ENCODE measurements at regions not wholly inside any gene's neighbourhood (a gene's known extent, or its start where the extent isn't known, plus 50 kb on each side); places are given as distances from the start of the nearest gene placed in this dataset.

GRCh38 chr1:47576758-47577115, 138.9 kb downstream of the FOXD2 start:
- DNase-seq: no peak

GRCh38 chr1:47577303-47578025, 139.6 kb downstream of the FOXD2 start:
- peak in 1 of 5 donors; percentile 25 for DNase-seq
- intact Hi-C loops (cut with DNase I): no loop called here

More at GRCh38 chr1:47576758-47577115, 138.9 kb downstream of the FOXD2 start:
- TF ChIP-seq CTCF (IDR thresholded peaks at IDR 0.05; ENCODE audit: borderline replicate concordance, extremely low read depth, insufficient read depth): no peak
- no peak for FAIRE-seq
- H3K4me3 ChIP-seq (ENCODE audit: low read length in 3 of 3): no peak overlapping the region
- peaks cover 0 to 5% (median 3%) of the 10 kb centered on the region in 3 donors for H3K4me1 ChIP-seq (ENCODE audit: control insufficient read depth in 2 of 3, insufficient read depth in 2 of 3, low read depth in 1 of 3, low read length in 3 of 3)
- H3K27me3 ChIP-seq (ENCODE audit: control insufficient read depth, insufficient read depth, low read length): no peaks in the 10 kb centered on the region
- no peaks in the 10 kb centered on the region for H3K9me3 ChIP-seq (ENCODE audit: control insufficient read depth in 2 of 3, insufficient read depth in 1 of 3, low read length in 3 of 3)
- intact Hi-C loops (cut with DNase I): no loop called here
- no peaks in the 10 kb centered on the region for H3K36me3 ChIP-seq (ENCODE audit: control insufficient read depth in 2 of 3, insufficient read depth in 3 of 3, low read length in 3 of 3)
- H3K27ac ChIP-seq (ENCODE audit: low read depth in 2 of 2, low read length in 2 of 2): no peak overlapping the region
- H3K9ac ChIP-seq (ENCODE audit: low read length in 3 of 3): no peak overlapping the region

GRCh38 chr1:47578026-47578720, 140.3 kb downstream of the FOXD2 start:
- Histone ChIP-seq H3K27ac (ENCODE audit: low read depth in 2 of 2, low read length in 2 of 2) (no peak overlapping the region), H3K9ac (ENCODE audit: low read length in 3 of 3) (no peak overlapping the region), H3K4me1 (ENCODE audit: control insufficient read depth in 2 of 3, insufficient read depth in 2 of 3, low read depth in 1 of 3, low read length in 3 of 3) (peaks cover 0 to 5% (median 3%) of the 10 kb centered on the region in 3 donors), H3K27me3 (ENCODE audit: control insufficient read depth, insufficient read depth, low read length) (no peaks in the 10 kb centered on the region), H3K4me3 (ENCODE audit: low read length in 3 of 3) (no peak overlapping the region), H3K36me3 (ENCODE audit: control insufficient read depth in 2 of 3, insufficient read depth in 3 of 3, low read length in 3 of 3) (no peaks in the 10 kb centered on the region), H3K9me3 (ENCODE audit: control insufficient read depth in 2 of 3, insufficient read depth in 1 of 3, low read length in 3 of 3) (no peaks in the 10 kb centered on the region)
- TF ChIP-seq CTCF (IDR thresholded peaks at IDR 0.05; ENCODE audit: borderline replicate concordance, extremely low read depth, insufficient read depth): no peak
- FAIRE-seq (no peak), DNase-seq (peak; percentile 90 to 95 (median 92))
- intact Hi-C loops (cut with DNase I): no loop called here

More at GRCh38 chr1:47577303-47578025, 139.6 kb downstream of the FOXD2 start:
- H3K9me3 ChIP-seq (ENCODE audit: control insufficient read depth in 2 of 3, insufficient read depth in 1 of 3, low read length in 3 of 3): no peaks in the 10 kb centered on the region
- H3K4me1 ChIP-seq (ENCODE audit: control insufficient read depth in 2 of 3, insufficient read depth in 2 of 3, low read depth in 1 of 3, low read length in 3 of 3): peaks cover 0 to 5% (median 3%) of the 10 kb centered on the region in 3 donors
- H3K27ac ChIP-seq (ENCODE audit: low read depth in 2 of 2, low read length in 2 of 2): no peak overlapping the region
- H3K27me3 ChIP-seq (ENCODE audit: control insufficient read depth, insufficient read depth, low read length): no peaks in the 10 kb centered on the region
- no peak for TF ChIP-seq CTCF (IDR thresholded peaks at IDR 0.05; ENCODE audit: borderline replicate concordance, extremely low read depth, insufficient read depth)
- no peaks in the 10 kb centered on the region for H3K36me3 ChIP-seq (ENCODE audit: control insufficient read depth in 2 of 3, insufficient read depth in 3 of 3, low read length in 3 of 3)
- FAIRE-seq: no peak
- no peak overlapping the region for H3K9ac ChIP-seq (ENCODE audit: low read length in 3 of 3)
- H3K4me3 ChIP-seq (ENCODE audit: low read length in 3 of 3): no peak overlapping the region

All from kidney (tissue), 13 donors.